Upper lobe of left lung (tissue), 4 donors: ENCODE measurements at regions not wholly inside any gene's neighbourhood (a gene's known extent, or its start where the extent isn't known, plus 50 kb on each side); places are given as distances from the start of the nearest gene placed in this dataset.

Experiments used
- POLR2A ChIP-seq, 4 donors: fragments of 450-650 bp; IDR thresholded peaks; one replicate each; pipeline ENCODE4 v1.5.1; 2016 to 2017; ENCODE audit warnings: antibody characterized with exemption in 4 of 4, mild to moderate bottlenecking in 2 of 4
- TF ChIP-seq, protein P1 (sequence below), 6 experiments: fragments of 450-650 bp in 4 of 6; fragments of 200-600 bp in 2 of 6; sonication (generic) in 2 of 6; IDR thresholded peaks; one replicate each; pipeline ENCODE4 v1.5.1; 2016 to 2019; ENCODE audit warnings: antibody characterized with exemption in 6 of 6

DNA sequence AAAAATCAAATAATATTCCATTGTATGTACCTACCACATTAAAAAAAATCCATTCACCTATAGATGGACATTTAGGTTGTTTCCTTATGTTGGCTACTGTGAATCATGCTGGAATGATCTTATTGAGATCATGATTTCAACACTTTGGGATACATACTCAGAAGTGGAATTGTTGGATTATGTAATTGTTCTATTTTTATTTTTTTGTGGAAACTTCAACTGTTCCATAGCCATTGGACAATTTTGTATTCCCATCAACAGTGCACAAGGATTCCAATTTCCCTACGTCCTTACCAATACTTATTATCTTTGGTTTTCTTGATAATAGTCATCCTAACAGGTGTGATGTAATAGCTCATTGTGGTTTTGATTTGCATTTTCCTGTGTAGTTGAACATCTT lies 834.0 kb downstream of the MAFB start:
- TF ChIP-seq, protein P1, sequence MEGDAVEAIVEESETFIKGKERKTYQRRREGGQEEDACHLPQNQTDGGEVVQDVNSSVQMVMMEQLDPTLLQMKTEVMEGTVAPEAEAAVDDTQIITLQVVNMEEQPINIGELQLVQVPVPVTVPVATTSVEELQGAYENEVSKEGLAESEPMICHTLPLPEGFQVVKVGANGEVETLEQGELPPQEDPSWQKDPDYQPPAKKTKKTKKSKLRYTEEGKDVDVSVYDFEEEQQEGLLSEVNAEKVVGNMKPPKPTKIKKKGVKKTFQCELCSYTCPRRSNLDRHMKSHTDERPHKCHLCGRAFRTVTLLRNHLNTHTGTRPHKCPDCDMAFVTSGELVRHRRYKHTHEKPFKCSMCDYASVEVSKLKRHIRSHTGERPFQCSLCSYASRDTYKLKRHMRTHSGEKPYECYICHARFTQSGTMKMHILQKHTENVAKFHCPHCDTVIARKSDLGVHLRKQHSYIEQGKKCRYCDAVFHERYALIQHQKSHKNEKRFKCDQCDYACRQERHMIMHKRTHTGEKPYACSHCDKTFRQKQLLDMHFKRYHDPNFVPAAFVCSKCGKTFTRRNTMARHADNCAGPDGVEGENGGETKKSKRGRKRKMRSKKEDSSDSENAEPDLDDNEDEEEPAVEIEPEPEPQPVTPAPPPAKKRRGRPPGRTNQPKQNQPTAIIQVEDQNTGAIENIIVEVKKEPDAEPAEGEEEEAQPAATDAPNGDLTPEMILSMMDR (IDR thresholded peaks at IDR 0.05), result no peak
- no peak for TF ChIP-seq POLR2A (IDR thresholded peaks at IDR 0.05)
